ENCODE measurements at regions not wholly inside any gene's neighbourhood (a gene's known extent, or its start where the extent isn't known, plus 50 kb on each side); places are given as distances from the start of the nearest gene placed in this dataset.

- Mint-ChIP-seq H3K36me3 (ENCODE audit: low read depth) (no peaks in the 10 kb centered on the region), H3K9me3 (peaks cover 7% of the 10 kb centered on the region), H3K27me3 (ENCODE audit: low read depth) (no peaks in the 10 kb centered on the region), H3K4me3 (no peak overlapping the region), H3K4me1 (peaks cover 10% of the 10 kb centered on the region), H3K27ac (no peak overlapping the region)
- TF ChIP-seq CTCF (IDR thresholded peaks at IDR 0.05; ENCODE audit: unreplicated experiment in 3 of 3), result no peak
Observed at GRCh38 chrX:78517124-78517523, 142.0 kb downstream of the RTL3 start.

GRCh38 chrX:78514852-78515251 lies 144.3 kb downstream of the RTL3 start:
- TF ChIP-seq CTCF (IDR thresholded peaks at IDR 0.05; ENCODE audit: unreplicated experiment in 3 of 3), result no peak
- no peak overlapping the region for H3K4me3 Mint-ChIP-seq
- no peak overlapping the region for H3K27ac Mint-ChIP-seq
- H3K4me1 Mint-ChIP-seq, result peaks cover 10% of the 10 kb centered on the region
- no peaks in the 10 kb centered on the region for H3K36me3 Mint-ChIP-seq (ENCODE audit: low read depth)
- H3K9me3 Mint-ChIP-seq, result peaks cover 7% of the 10 kb centered on the region
- H3K27me3 Mint-ChIP-seq (ENCODE audit: low read depth), result no peaks in the 10 kb centered on the region

- Mint-ChIP-seq H3K27me3 (ENCODE audit: low read depth) (no peaks in the 10 kb centered on the region), H3K4me3 (no peak overlapping the region), H3K4me1 (peaks cover 10% of the 10 kb centered on the region), H3K36me3 (ENCODE audit: low read depth) (no peaks in the 10 kb centered on the region), H3K9me3 (peaks cover 7% of the 10 kb centered on the region), H3K27ac (peak overlapping the region in 2 of 3 experiments; percentile 17 to 18)
- no peak for TF ChIP-seq CTCF (IDR thresholded peaks at IDR 0.05; ENCODE audit: unreplicated experiment in 3 of 3)
Observed at GRCh38 chrX:78513971-78514738, 145.0 kb downstream of the RTL3 start.

GRCh38 chrX:78506248-78506647 lies 152.9 kb downstream of the RTL3 start:
- no peak for TF ChIP-seq CTCF (IDR thresholded peaks at IDR 0.05; ENCODE audit: unreplicated experiment in 3 of 3)
- H3K36me3 Mint-ChIP-seq (ENCODE audit: low read depth), result no peaks in the 10 kb centered on the region
- no peak overlapping the region for H3K27ac Mint-ChIP-seq
- H3K9me3 Mint-ChIP-seq, result peaks cover 7% of the 10 kb centered on the region
- no peaks in the 10 kb centered on the region for H3K4me1 Mint-ChIP-seq
- H3K4me3 Mint-ChIP-seq, result no peak overlapping the region
- H3K27me3 Mint-ChIP-seq (ENCODE audit: low read depth), result no peaks in the 10 kb centered on the region

GRCh38 chrX:78496483-78496882 lies 162.6 kb downstream of the RTL3 start:
- Mint-ChIP-seq H3K36me3 (ENCODE audit: low read depth) (no peaks in the 10 kb centered on the region), H3K27me3 (ENCODE audit: low read depth) (no peaks in the 10 kb centered on the region), H3K27ac (no peak overlapping the region), H3K4me3 (no peak overlapping the region), H3K9me3 (no peaks in the 10 kb centered on the region), H3K4me1 (no peaks in the 10 kb centered on the region)
- TF ChIP-seq CTCF (IDR thresholded peaks at IDR 0.05; ENCODE audit: unreplicated experiment in 3 of 3), result no peak

- Mint-ChIP-seq H3K27ac (no peak overlapping the region), H3K27me3 (ENCODE audit: low read depth) (no peaks in the 10 kb centered on the region), H3K9me3 (no peaks in the 10 kb centered on the region), H3K36me3 (ENCODE audit: low read depth) (no peaks in the 10 kb centered on the region), H3K4me3 (no peak overlapping the region), H3K4me1 (no peaks in the 10 kb centered on the region)
- TF ChIP-seq CTCF (IDR thresholded peaks at IDR 0.05; ENCODE audit: unreplicated experiment in 3 of 3), result no peak
Observed at GRCh38 chrX:78493180-78493579, 165.8 kb upstream of the CYSLTR1 start.

Measured in nephron (organoid).